Left forelimb (tissue), 1 donor: ENCODE measurements at regions not wholly inside any gene's neighbourhood (a gene's known extent, or its start where the extent isn't known, plus 50 kb on each side); places are given as distances from the start of the nearest gene placed in this dataset.
"Not testable (repeated sequence)": the region's sequence is repeated elsewhere in the genome, so short reads cannot be mapped to it uniquely, and the experiment has no call there.

Experiments
- DNase-seq: peaks from one replicate; pipeline ENCODE4 v3.0.0-alpha.2; 2018; ENCODE audit warnings: low spot score

DNA sequence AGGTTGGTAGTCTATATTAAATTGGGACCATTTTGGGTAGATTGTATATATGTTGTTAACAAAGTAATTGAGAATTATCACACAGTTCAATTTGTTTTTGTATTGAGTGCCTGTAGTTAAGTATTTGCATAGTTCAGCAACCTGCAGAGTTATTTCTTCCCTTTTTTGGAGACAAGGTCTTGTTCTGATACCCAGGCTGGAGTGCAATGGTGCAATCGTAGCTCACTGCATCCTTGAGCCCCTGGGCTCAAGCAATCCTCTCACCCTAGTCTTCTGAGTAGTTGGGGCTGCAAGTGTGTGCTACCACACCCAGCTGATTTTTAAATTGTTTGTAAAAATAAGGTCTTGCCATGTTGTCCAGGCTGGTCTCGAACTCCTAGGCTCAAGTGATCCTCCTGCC lies 250.5 kb downstream of the UTRN start:
- no peak for DNase-seq

GRCh38 chr6:144536079-144536478 lies 250.9 kb downstream of the UTRN start:
- no peak for DNase-seq

- DNase-seq: no peak
These were observed 258.1 kb downstream of the UTRN start for GRCh38 chr6:144543006-144543871.

DNA sequence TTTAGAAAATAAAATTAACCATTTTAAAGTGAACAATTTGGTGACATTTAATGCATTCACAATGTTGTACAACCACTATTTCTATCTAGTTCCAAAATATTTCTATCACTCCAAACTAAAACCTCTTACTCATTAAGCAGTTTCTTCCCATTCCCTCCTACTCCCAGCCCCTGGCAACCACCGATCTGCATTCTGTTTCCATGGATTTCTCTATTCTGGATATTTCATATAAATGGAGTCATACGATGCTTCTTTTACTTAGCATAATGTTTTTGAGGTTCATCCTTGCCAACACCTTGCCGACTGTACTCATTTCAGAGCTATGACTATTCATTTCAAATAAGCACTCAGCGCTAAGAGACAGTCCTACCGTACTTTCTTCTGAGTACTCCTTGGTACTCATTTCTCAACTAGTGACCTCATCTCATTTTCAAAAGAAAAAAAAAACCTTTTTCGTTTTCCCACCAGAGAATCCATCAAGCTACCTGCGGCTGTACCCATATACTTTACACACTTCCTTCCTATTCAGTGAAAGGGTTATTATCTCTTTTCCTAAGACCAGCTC lies 259.2 kb downstream of the UTRN start:
- no peak for DNase-seq

GRCh38 chr6:144546807-144547206 lies 261.7 kb downstream of the UTRN start:
- no peak for DNase-seq

DNA sequence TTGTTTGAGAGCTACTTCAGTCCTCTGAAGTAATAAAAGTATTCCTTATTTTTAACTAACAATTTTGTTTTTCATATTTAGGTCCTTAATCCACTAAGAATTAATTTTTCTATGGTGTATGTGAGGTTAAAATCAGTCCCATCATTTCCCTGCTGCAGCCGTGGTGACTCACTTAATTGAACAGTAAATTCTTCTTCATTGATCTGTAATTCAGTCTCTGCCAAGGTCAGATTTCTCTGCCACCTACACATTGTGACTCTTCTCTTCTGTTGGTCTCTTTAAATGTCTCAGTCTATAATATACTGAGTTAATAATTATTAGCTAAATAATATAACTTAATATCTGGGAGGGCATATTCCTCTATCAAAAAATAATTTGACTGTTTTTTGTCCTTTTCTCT lies 262.3 kb downstream of the UTRN start:
- DNase-seq: no peak

- no peak for DNase-seq
These were observed 263.4 kb downstream of the UTRN start for GRCh38 chr6:144548536-144548935.

GRCh38 chr6:144549837-144550747 lies 265.0 kb downstream of the UTRN start:
- DNase-seq: no peak

DNA sequence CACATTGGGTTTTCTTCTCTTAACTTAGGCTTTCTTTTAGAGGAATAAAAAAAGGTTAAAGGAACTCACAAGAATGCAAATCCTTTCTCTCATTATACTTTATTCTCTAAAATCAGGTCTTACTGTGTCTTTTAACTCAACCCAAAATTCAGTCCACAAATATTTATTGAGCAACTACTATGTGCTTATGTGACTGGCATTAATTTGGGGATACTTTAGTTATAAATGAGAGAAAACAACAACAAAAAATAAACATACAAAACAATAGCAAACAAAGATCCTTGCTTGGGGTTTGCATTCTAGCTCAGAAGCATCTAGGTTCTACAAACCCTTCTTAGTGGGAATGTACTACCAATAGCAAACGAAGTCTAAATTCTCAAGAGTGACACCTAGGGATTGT lies 266.2 kb downstream of the UTRN start:
- DNase-seq: no peak

DNA sequence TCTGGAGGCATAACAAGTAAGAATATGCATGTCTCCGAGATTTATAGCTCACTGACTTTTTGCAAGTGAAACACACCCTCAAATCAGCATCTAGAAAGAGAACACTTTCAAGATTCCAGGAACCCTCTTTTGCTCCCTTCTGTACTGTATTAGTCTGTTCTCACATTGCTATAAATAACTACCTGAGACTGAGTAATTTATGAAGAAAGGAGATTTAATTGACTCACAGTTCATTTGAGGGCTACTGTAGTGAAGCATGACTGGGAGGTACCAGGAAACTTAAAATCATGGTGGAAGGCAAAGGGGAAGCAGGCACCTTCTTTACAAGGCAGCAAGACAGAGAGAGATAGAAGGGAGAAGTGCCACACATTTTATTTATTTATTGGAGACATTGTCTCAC lies 269.9 kb downstream of the UTRN start:
- DNase-seq: no peak

DNA sequence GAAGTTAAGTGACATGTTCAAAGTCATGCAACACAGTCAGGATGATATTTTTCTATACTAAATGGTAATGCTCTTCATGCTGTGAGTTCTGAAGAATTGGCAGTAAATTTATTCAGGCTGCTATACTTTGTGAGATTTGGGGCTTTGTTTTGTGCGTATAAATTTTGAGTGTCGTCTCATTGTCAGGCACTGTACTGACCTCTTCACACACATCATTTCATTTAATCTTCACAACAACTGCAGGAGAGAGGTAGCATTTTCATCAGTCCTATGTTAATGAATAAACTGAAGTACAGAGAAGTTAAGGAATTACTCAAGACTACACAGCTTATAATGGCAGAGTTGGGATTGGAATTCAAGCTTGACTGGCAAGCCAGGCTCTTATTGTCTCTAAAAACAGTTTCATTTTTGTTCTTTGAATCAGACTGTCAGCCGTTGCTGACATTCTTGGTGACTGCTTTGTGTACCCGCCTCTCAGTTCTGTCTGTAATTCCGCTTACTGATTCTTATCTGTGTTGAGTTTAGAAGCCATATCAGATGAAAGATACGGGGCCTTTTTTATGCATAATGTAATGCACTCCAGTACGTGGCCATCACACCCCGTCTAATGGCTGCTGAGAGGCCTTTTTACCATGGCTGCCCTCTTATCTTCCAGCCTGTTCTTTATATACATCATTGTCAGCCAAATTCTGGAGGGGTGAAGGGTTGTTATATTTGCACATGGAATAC lies 274.9 kb downstream of the UTRN start:
- DNase-seq: no peak

GRCh38 chr6:144561455-144562043 lies 276.4 kb downstream of the UTRN start:
- DNase-seq: no peak

- DNase-seq: no peak
These were observed 279.1 kb downstream of the UTRN start for GRCh38 chr6:144564202-144564601.

DNA sequence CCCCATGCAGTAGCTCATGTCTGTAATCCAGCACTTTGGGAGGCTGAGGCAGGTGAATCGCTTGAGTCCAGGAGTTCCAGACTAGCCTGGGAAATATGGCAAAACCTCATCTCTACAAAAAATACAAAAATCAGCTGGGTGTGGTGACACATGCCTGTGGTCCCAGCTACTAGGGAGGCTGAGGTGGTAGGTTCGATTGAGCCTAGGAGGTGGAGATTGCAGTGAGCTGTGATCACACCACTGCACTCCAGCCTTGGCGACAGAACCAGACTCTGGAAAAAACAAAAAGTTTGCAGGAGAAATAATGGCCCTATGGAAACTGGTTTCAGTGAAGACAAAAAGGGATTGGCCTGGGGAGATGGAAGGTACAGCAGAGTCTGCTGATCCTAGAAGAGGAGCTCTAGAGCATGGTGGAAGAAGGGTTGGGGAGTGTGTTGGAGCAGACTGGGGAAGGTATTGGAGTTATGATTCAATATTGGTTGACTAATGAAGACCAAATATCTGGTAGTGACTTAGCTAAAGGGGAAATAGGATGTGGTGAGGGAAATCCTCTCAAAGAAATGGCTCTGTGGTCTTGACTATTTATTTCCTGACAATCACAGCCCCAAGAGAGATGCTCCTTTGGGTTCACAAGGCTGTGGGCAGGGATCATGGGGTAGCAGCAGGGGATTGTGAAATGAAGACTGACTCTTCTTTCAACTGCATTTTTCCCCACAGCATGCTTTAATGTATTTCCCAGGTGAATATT lies 281.9 kb downstream of the UTRN start:
- no peak for DNase-seq

DNA sequence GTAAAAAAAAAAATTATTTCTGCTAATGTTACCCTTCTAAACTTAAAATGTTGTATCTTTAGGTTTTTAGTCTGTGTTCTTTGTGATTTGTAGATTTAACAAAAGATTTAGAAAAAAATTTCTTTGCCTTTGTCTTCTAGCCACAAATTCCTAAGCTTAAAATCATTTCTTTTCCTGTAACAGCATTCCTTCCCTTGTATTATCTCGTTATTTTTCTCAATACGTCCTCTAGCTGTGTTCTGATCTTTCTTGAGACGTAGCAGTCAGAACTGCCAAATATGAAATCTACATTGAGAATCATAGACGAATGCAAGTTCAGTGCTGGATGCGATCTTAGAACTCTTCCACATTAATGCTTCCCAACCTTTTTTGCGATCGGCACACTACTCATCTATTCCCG lies 283.1 kb downstream of the UTRN start:
- DNase-seq: no peak

DNA sequence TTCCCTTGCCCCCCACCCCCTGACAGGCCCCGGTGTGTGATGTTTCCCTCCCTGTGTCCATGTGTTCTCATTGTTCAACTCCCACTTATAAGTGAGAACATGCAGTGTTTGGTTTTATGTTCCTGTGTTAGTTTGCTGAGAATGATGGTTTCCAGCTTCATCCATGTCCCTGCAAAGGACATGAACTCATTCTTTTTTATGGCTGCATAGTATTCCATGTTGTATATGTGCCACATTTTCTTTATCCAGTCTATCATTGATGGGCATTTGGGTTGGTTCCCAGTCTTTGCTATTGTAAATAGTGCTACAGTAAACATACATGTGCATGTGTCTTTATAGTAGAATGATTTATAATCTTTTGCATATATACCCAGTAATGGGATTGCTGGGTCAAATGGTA lies 287.4 kb downstream of the UTRN start:
- not testable (repeated sequence) for DNase-seq

GRCh38 chr6:144574796-144575195 lies 289.7 kb downstream of the UTRN start:
- DNase-seq: no peak

GRCh38 chr6:144575327-144575726 lies 290.2 kb downstream of the UTRN start:
- no peak for DNase-seq

GRCh38 chr6:144576871-144577270 lies 291.7 kb downstream of the UTRN start:
- DNase-seq: no peak

GRCh38 chr6:144578385-144579350 lies 293.5 kb downstream of the UTRN start:
- DNase-seq: no peak
